ENCODE measurements at regions not wholly inside any gene's neighbourhood (a gene's known extent, or its start where the extent isn't known, plus 50 kb on each side); places are given as distances from the start of the nearest gene placed in this dataset.

DNA sequence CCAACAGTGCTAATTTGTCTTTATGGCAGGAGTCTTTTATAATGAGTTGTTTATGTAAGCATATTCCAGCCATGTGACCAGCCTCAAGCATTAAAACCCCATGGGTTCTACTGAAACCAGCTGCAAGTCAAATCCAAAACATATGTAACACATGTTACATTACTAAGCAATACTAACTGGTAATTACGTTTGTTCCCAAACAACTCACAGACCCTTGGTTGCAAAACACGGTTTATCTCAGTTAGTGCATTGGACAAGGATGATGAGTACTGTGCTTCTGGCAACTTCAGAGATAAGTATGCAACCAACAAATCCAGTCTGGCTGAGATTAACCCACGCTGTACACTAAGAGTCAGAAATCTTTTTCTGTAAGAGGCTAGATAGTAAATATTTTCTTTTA, 110.1 kb upstream of the FAR2 start:
- Histone ChIP-seq H3K79me2 (ENCODE audit: insufficient read depth, low read length) (no peaks in the 10 kb centered on the region), H3K27me3 (ENCODE audit: insufficient read depth, low read length, poor library complexity) (peaks cover 4% of the 10 kb centered on the region), H3K36me3 (ENCODE audit: insufficient read depth, low read length) (no peaks in the 10 kb centered on the region), H3K27ac (ENCODE audit: low read length) (no peak overlapping the region), H3K4me3 (ENCODE audit: low read depth in 1 of 2, low read length in 2 of 2) (no peak overlapping the region), H4K20me1 (ENCODE audit: insufficient read depth, low read length) (no peaks in the 10 kb centered on the region), H3K9me3 (ENCODE audit: insufficient read depth, low read length, severe bottlenecking) (no peaks in the 10 kb centered on the region), H3K9ac (ENCODE audit: low read depth, low read length) (no peak overlapping the region), H3K4me2 (ENCODE audit: insufficient read depth, low read length) (no peak overlapping the region), H3K4me1 (ENCODE audit: insufficient read depth, low read length) (no peaks in the 10 kb centered on the region), H2AFZ (ENCODE audit: low read depth, low read length) (no peak overlapping the region)
- TF ChIP-seq, protein P1, sequence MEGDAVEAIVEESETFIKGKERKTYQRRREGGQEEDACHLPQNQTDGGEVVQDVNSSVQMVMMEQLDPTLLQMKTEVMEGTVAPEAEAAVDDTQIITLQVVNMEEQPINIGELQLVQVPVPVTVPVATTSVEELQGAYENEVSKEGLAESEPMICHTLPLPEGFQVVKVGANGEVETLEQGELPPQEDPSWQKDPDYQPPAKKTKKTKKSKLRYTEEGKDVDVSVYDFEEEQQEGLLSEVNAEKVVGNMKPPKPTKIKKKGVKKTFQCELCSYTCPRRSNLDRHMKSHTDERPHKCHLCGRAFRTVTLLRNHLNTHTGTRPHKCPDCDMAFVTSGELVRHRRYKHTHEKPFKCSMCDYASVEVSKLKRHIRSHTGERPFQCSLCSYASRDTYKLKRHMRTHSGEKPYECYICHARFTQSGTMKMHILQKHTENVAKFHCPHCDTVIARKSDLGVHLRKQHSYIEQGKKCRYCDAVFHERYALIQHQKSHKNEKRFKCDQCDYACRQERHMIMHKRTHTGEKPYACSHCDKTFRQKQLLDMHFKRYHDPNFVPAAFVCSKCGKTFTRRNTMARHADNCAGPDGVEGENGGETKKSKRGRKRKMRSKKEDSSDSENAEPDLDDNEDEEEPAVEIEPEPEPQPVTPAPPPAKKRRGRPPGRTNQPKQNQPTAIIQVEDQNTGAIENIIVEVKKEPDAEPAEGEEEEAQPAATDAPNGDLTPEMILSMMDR (IDR thresholded peaks at IDR 0.05; ENCODE audit: borderline replicate concordance, extremely low read depth, low read length, poor library complexity, severe bottlenecking): no peak
- TF ChIP-seq EZH2 (IDR thresholded peaks at IDR 0.05; ENCODE audit: borderline replicate concordance, low read depth, low read length, severe bottlenecking): no peak
- DNase-seq (no peak), ATAC-seq (ENCODE audit: insufficient read depth, low read depth) (no peak)

DNA sequence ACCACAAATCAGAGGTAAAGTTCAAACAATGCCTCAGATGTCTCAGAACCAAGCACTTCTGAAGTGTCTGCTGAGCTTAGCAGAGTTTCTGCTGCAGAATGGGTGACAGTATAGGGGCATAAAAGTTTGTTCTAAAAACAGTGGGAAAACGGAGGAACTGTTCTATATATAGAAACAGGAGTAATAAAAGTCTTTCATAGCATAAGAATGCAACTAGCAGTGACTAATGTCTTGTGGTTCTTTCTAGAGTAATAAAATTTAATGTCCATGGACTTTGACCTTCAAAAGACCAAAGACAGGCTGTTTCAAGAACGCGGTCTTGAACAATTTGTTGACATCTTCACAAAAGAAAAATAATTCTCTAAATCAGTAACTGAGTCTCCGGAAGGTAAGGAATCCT, 107.5 kb upstream of the FAR2 start:
- Histone ChIP-seq H3K36me3 (ENCODE audit: insufficient read depth, low read length) (no peaks in the 10 kb centered on the region), H4K20me1 (ENCODE audit: insufficient read depth, low read length) (no peaks in the 10 kb centered on the region), H3K27me3 (ENCODE audit: insufficient read depth, low read length, poor library complexity) (peaks cover 4% of the 10 kb centered on the region), H3K4me1 (ENCODE audit: insufficient read depth, low read length) (no peaks in the 10 kb centered on the region), H3K27ac (ENCODE audit: low read length) (no peak overlapping the region), H3K79me2 (ENCODE audit: insufficient read depth, low read length) (no peaks in the 10 kb centered on the region), H3K4me2 (ENCODE audit: insufficient read depth, low read length) (no peak overlapping the region), H3K9ac (ENCODE audit: low read depth, low read length) (no peak overlapping the region), H2AFZ (ENCODE audit: low read depth, low read length) (no peak overlapping the region), H3K9me3 (ENCODE audit: insufficient read depth, low read length, severe bottlenecking) (no peaks in the 10 kb centered on the region), H3K4me3 (ENCODE audit: low read depth in 1 of 2, low read length in 2 of 2) (no peak overlapping the region)
- DNase-seq (no peak), ATAC-seq (ENCODE audit: insufficient read depth, low read depth) (no peak)
- no peak for TF ChIP-seq EZH2 (IDR thresholded peaks at IDR 0.05; ENCODE audit: borderline replicate concordance, low read depth, low read length, severe bottlenecking)

DNA sequence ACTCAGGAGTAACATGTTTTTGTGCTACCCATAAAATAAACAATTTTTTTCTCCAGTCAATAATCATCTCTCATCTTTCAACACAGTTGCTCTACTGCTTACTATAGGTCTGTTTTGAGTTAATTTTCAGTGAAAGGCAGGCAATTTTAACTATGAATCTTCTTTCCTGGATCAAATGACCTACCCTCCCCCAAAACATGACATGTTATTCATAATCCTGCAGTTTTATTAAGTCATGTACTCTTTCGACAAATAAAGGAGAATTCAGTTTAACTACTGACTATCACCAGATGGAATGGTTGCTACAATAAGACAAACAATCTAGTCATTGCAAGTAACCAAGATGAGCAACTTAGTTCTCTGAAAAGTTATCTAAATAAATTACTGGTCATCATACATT, 106.0 kb upstream of the FAR2 start:
- Histone ChIP-seq H2AFZ (ENCODE audit: low read depth, low read length) (no peak overlapping the region), H3K79me2 (ENCODE audit: insufficient read depth, low read length) (no peaks in the 10 kb centered on the region), H3K4me2 (ENCODE audit: insufficient read depth, low read length) (no peak overlapping the region), H3K27ac (ENCODE audit: low read length) (no peak overlapping the region), H4K20me1 (ENCODE audit: insufficient read depth, low read length) (no peaks in the 10 kb centered on the region), H3K36me3 (ENCODE audit: insufficient read depth, low read length) (no peaks in the 10 kb centered on the region), H3K9ac (ENCODE audit: low read depth, low read length) (no peak overlapping the region), H3K4me1 (ENCODE audit: insufficient read depth, low read length) (no peaks in the 10 kb centered on the region), H3K27me3 (ENCODE audit: insufficient read depth, low read length, poor library complexity) (peaks cover 4% of the 10 kb centered on the region), H3K4me3 (ENCODE audit: low read depth in 1 of 2, low read length in 2 of 2) (no peak overlapping the region), H3K9me3 (ENCODE audit: insufficient read depth, low read length, severe bottlenecking) (no peaks in the 10 kb centered on the region)
- TF ChIP-seq, protein P1 (IDR thresholded peaks at IDR 0.05; ENCODE audit: borderline replicate concordance, extremely low read depth, low read length, poor library complexity, severe bottlenecking): no peak
- TF ChIP-seq EZH2 (IDR thresholded peaks at IDR 0.05; ENCODE audit: borderline replicate concordance, low read depth, low read length, severe bottlenecking): no peak
- ATAC-seq (ENCODE audit: insufficient read depth, low read depth): no peak
- DNase-seq: no peak

DNA sequence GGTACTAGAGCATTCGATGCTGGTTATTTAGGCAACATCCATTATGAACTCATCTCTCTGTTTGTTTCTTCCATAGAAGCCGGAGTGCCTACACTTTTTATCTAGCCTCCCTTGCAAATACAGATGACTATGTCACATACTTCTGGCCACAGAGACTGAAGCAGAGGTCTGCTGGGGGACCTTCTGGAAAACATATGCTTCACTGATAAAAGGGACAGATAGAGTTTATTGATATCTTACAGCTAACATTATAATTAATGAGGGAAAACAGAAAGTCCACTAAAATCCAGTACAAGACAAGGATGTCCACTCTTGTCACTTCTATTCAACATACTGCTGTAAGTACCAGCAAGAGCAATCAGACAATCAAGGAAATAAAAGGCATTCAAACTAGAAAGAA, 104.3 kb upstream of the FAR2 start:
- Histone ChIP-seq H3K4me1 (ENCODE audit: insufficient read depth, low read length) (no peaks in the 10 kb centered on the region), H3K9ac (ENCODE audit: low read depth, low read length) (no peak overlapping the region), H3K27me3 (ENCODE audit: insufficient read depth, low read length, poor library complexity) (peaks cover 4% of the 10 kb centered on the region), H3K27ac (ENCODE audit: low read length) (no peak overlapping the region), H3K36me3 (ENCODE audit: insufficient read depth, low read length) (no peaks in the 10 kb centered on the region), H3K4me3 (ENCODE audit: low read depth in 1 of 2, low read length in 2 of 2) (no peak overlapping the region), H4K20me1 (ENCODE audit: insufficient read depth, low read length) (no peaks in the 10 kb centered on the region), H2AFZ (ENCODE audit: low read depth, low read length) (no peak overlapping the region), H3K4me2 (ENCODE audit: insufficient read depth, low read length) (no peak overlapping the region), H3K79me2 (ENCODE audit: insufficient read depth, low read length) (no peaks in the 10 kb centered on the region), H3K9me3 (ENCODE audit: insufficient read depth, low read length, severe bottlenecking) (no peaks in the 10 kb centered on the region)
- ATAC-seq (ENCODE audit: insufficient read depth, low read depth): no peak
- TF ChIP-seq EZH2 (IDR thresholded peaks at IDR 0.05; ENCODE audit: borderline replicate concordance, low read depth, low read length, severe bottlenecking): no peak
- TF ChIP-seq, protein P1 (IDR thresholded peaks at IDR 0.05; ENCODE audit: borderline replicate concordance, extremely low read depth, low read length, poor library complexity, severe bottlenecking): no peak
- DNase-seq: no peak
